ENCODE measurements at regions not wholly inside any gene's neighbourhood (a gene's known extent, or its start where the extent isn't known, plus 50 kb on each side); places are given as distances from the start of the nearest gene placed in this dataset.

- no peak for TF ChIP-seq E2F5 (CRISPR knock-in tag; IDR thresholded peaks at IDR 0.05)
These were observed 288.7 kb downstream of the CSNK1G3 start (continued) for GRCh38 chr5:123800640-123801039.

- ATAC-seq (no peak), DNase-seq (ENCODE audit: extremely low read depth in 1 of 4, low spot score in 3 of 4) (no peak), FAIRE-seq (no peak)
- H3K4me3 ChIP-seq: no peak overlapping the region
- no peaks in the 10 kb centered on the region for H3K9me3 ChIP-seq (replicated peaks; ENCODE audit: control insufficient read depth, insufficient read depth, low read depth, low read length)
- no peaks in the 10 kb centered on the region for H3K9me1 ChIP-seq (ENCODE audit: control insufficient read depth, insufficient read depth, low read length)
- H3K79me2 ChIP-seq (ENCODE audit: control insufficient read depth, insufficient read depth, low read length): no peaks in the 10 kb centered on the region
- H3K36me3 ChIP-seq (ENCODE audit: control insufficient read depth, insufficient read depth, low read length): no peaks in the 10 kb centered on the region
- ChIA-PET CTCF (ENCODE audit: low intra/inter-chr PET ratio) (no interaction called here), POLR2A (no interaction called here)
- no peaks in the 10 kb centered on the region for H3K27me3 ChIP-seq (ENCODE audit: control insufficient read depth in 2 of 2, insufficient read depth in 2 of 2, low read length in 2 of 2)
- in situ Hi-C loops (cut with MboI) (no loop called here), intact Hi-C loops (cut with micrococcal nuclease) (no loop called here)
- no peak overlapping the region for H3K27ac ChIP-seq (ENCODE audit: extremely low read depth, low read depth, low read length)
- no peaks in the 10 kb centered on the region for H4K20me1 ChIP-seq (replicated peaks; ENCODE audit: control insufficient read depth, insufficient read depth, low read length)
- H3K4me2 ChIP-seq (ENCODE audit: insufficient read depth, low read length): no peak overlapping the region
- no peak overlapping the region for H2AFZ ChIP-seq (ENCODE audit: low read depth, low read length)
- H3K4me1 ChIP-seq (replicated peaks in 1 of 2; ENCODE audit: control insufficient read depth in 2 of 2, insufficient read depth in 2 of 2, low read length in 2 of 2): no peaks in the 10 kb centered on the region
- TF ChIP-seq HINFP (tag; conservative IDR thresholded peaks at IDR 0.05; ENCODE audit: low read depth) (no peak), ZNF586 (CRISPR knock-in tag; conservative IDR thresholded peaks at IDR 0.05) (no peak), ZNF609 (CRISPR knock-in tag; IDR thresholded peaks at IDR 0.05; ENCODE audit: borderline replicate concordance) (no peak), MAX (CRISPR knock-in tag; IDR thresholded peaks at IDR 0.05) (no peak), IFI16 (CRISPR knock-in tag; IDR thresholded peaks at IDR 0.05) (no peak)
- WGBS (ENCODE audit: insufficient coverage, low coverage, missing lambda C conversion rate): 0% methylated on average over 3 of the region's 3 CpGs
- H3K9ac ChIP-seq (ENCODE audit: insufficient read depth in 1 of 2, low read depth in 2 of 2, low read length in 2 of 2): no peak overlapping the region
- no TSS peak for BruUV-seq (replicated peaks)
These were observed 283.7 kb downstream of the CSNK1G3 start for GRCh38 chr5:123795688-123796087.

Measured in K562 (cell line).